Fibroblast of mammary gland (primary cell): ENCODE measurements at regions not wholly inside any gene's neighbourhood (a gene's known extent, or its start where the extent isn't known, plus 50 kb on each side); places are given as distances from the start of the nearest gene placed in this dataset.

Source experiments
- DNase-seq: peaks from one replicate; pipeline ENCODE4 v3.0.0-alpha.2; 2010; ENCODE audit warnings: low read depth
- H3K4me3 ChIP-seq: 2 replicates; pipeline ENCODE4 v1.5.1; 2011; ENCODE audit warnings: low read depth, mild to moderate bottlenecking, low read length, moderate library complexity; ENCODE audit not compliant: control insufficient read depth
- TF ChIP-seq, protein P1 (sequence below): conservative IDR thresholded peaks from 2 replicates; pipeline ENCODE4 v1.5.1; 2011; ENCODE audit warnings: low read depth, low read length, inconsistent platforms; ENCODE audit not compliant: control insufficient read depth, insufficient read depth

DNA sequence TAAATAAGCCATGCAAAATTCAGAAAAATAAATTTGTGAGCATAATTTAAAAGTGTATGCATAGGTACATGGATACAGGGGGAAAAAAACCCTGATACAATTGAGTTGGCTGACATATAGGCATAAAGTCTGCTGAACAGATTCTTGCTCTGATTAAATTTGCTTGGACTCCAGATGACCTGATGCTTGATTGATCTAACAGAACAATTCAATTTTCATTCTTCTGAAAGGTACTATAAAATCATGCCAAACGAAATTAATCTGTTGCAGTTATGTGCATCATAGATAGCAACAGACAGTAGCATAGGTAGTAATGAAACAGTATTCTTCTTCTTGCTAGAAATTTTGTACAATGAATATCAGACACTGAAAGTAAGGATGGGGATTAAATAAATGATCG, 578.2 kb upstream of the SLITRK6 start:
- no peak for DNase-seq
- no peak overlapping the region for H3K4me3 ChIP-seq
- TF ChIP-seq, protein P1, sequence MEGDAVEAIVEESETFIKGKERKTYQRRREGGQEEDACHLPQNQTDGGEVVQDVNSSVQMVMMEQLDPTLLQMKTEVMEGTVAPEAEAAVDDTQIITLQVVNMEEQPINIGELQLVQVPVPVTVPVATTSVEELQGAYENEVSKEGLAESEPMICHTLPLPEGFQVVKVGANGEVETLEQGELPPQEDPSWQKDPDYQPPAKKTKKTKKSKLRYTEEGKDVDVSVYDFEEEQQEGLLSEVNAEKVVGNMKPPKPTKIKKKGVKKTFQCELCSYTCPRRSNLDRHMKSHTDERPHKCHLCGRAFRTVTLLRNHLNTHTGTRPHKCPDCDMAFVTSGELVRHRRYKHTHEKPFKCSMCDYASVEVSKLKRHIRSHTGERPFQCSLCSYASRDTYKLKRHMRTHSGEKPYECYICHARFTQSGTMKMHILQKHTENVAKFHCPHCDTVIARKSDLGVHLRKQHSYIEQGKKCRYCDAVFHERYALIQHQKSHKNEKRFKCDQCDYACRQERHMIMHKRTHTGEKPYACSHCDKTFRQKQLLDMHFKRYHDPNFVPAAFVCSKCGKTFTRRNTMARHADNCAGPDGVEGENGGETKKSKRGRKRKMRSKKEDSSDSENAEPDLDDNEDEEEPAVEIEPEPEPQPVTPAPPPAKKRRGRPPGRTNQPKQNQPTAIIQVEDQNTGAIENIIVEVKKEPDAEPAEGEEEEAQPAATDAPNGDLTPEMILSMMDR, result no peak

- DNase-seq, result no peak
- TF ChIP-seq, protein P1, result no peak
- no peak overlapping the region for H3K4me3 ChIP-seq
Observed at GRCh38 chr13:86378628-86379027, 579.4 kb upstream of the SLITRK6 start.

DNA sequence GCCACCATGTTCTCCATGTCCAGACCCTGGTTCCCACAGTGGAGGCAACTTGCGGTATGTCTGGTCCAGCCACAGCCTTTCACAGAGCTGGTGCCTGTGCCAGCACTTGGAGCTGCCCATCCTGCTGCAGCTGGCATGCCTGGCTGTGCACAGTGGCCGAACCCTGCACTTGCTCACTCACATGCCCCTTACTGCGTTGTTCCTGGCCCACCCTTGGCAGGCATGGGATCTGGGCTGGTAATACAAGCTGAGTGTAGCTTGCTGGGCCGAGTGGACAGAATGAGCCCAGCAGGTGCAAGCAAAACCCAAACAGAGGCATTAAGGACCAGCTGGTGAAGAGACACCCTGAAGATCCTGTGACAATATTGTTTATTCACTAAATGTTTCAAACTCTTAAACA, 583.9 kb upstream of the SLITRK6 start:
- H3K4me3 ChIP-seq, result no peak overlapping the region
- TF ChIP-seq, protein P1, result no peak
- DNase-seq, result no peak

- no peak for DNase-seq
- no peak overlapping the region for H3K4me3 ChIP-seq
Observed at GRCh38 chr13:86383561-86383960, 584.3 kb upstream of the SLITRK6 start.

GRCh38 chr13:86397635-86398034, 598.4 kb upstream of the SLITRK6 start:
- H3K4me3 ChIP-seq, result no peak overlapping the region
- DNase-seq, result no peak
- TF ChIP-seq, protein P1, result no peak

More at GRCh38 chr13:86383561-86383960, 584.3 kb upstream of the SLITRK6 start:
- TF ChIP-seq, protein P1, result no peak

DNA sequence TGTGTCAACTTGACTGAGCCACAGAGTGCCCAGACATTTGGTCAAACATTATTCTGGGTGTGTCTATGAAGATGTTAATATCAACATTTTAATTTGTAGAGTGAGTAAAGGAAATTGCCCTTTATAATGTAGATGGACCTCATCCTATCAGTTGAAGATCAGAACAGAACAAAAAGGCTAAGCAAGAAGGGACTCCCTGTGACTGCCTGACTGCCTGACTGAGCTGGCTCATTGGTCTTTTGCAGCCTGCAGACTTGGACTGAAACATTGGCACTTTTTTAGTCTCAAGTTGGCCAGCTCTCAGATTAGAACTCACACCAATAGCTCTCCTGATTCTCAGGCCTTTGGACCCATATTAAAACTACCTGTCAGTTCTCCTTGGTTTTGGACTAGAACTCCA, 600.4 kb upstream of the SLITRK6 start:
- TF ChIP-seq, protein P1, result no peak
- no peak overlapping the region for H3K4me3 ChIP-seq
- no peak for DNase-seq

DNA sequence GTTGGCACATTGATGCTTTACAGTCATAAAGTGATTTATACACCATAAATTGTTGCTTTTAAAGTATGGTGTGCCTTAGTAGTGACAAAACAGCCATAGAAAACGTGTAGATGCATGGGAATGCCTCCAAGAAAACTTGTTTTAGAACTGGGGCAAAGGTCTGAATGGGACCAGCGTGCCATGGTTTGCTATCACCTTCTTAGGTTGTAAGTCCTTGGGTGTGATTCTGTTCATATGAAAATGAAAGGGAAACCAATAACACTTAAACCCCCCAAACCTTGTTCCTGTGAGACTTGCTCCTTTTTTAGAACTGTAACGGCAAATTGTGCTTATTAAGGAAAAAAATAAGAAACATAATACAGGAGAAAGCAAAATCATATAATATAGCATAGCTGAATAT, 603.3 kb upstream of the SLITRK6 start:
- no peak for DNase-seq
- TF ChIP-seq, protein P1, result no peak
- no peak overlapping the region for H3K4me3 ChIP-seq
